ENCODE measurements at regions not wholly inside any gene's neighbourhood (a gene's known extent, or its start where the extent isn't known, plus 50 kb on each side); places are given as distances from the start of the nearest gene placed in this dataset.

GRCh38 chr6:71499667-71500066 is 211.1 kb downstream of the OGFRL1 start:
- TF ChIP-seq CTCF (conservative IDR thresholded peaks at IDR 0.05; ENCODE audit: low read length) (no peak), EZH2phosphoT487 (IDR thresholded peaks at IDR 0.05; ENCODE audit: borderline replicate concordance) (no peak)

Measured in Loucy (cell line).